Sigmoid colon (tissue), 6 donors: ENCODE measurements at regions not wholly inside any gene's neighbourhood (a gene's known extent, or its start where the extent isn't known, plus 50 kb on each side); places are given as distances from the start of the nearest gene placed in this dataset.

Source experiments
- DNase-seq: peaks from one replicate; pipeline ENCODE4 v3.0.0-alpha.2; 2019
- H3K27ac ChIP-seq, 4 donors: fragments of 200-600 bp; sonication (generic); one replicate each; pipeline ENCODE4 v1.5.1; 2016 to 2019; ENCODE audit warnings: mild to moderate bottlenecking in 1 of 4
- H3K27me3 ChIP-seq, 3 donors: fragments of 200-600 bp; sonication (generic); one replicate each; pipeline ENCODE4 v1.5.1; 2019; ENCODE audit warnings: mild to moderate bottlenecking in 1 of 3
- H3K36me3 ChIP-seq, 4 donors: fragments of 200-600 bp; sonication (generic); one replicate each; pipeline ENCODE4 v1.5.1; 2016 to 2019
- H3K4me1 ChIP-seq, 4 donors: fragments of 200-600 bp; sonication (generic); one replicate each; pipeline ENCODE4 v1.5.1; 2017 to 2019
- H3K4me3 ChIP-seq, 4 donors: fragments of 200-600 bp; sonication (generic); one replicate each; pipeline ENCODE4 v1.5.1; 2017 to 2019; ENCODE audit warnings: mild to moderate bottlenecking in 2 of 4, moderate library complexity in 1 of 4
- H3K9me3 ChIP-seq, 4 donors: fragments of 200-600 bp in 3 of 4; sonication (generic) in 3 of 4; one replicate each; pipeline versions ENCODE4 v1.5.1 to v1.6.1; 2013 to 2019
- CTCF ChIP-seq, 4 experiments: fragments of 450-650 bp in 3 of 4; fragments of 200-600 bp in 1 of 4; IDR thresholded peaks; one replicate each; pipeline ENCODE4 v1.5.1; 2016 to 2019; ENCODE audit warnings: antibody characterized with exemption in 4 of 4, mild to moderate bottlenecking in 3 of 4, moderate library complexity in 2 of 4
- EP300 ChIP-seq, 4 donors: sonication (generic); formaldehyde crosslinking; IDR thresholded peaks; one replicate each; pipeline ENCODE4 v1.6.1; 2017; ENCODE audit warnings: antibody characterized with exemption in 4 of 4
- POLR2A ChIP-seq, 2 donors: fragments of 450-650 bp; IDR thresholded peaks; one replicate each; pipeline ENCODE4 v1.6.1; 2016; ENCODE audit warnings: antibody characterized with exemption in 2 of 2, mild to moderate bottlenecking in 2 of 2, moderate library complexity in 2 of 2
- POLR2AphosphoS5 ChIP-seq, 4 donors: sonication (generic); formaldehyde crosslinking; IDR thresholded peaks; one replicate each; pipeline ENCODE4 v1.6.1; 2017; ENCODE audit warnings: antibody characterized with exemption in 4 of 4
- WGBS, 2 donors: extraction: QIAGEN DNeasy Blood & Tissue Kit; methylation state at CpG; one replicate each; pipeline ENCODE4 v1.1.7; 2013; 5-methylcytosine and 5-hydroxymethylcytosine counted together
- intact Hi-C: fragments of 100-400 bp; cut with DNase I; formaldehyde crosslinking; loops from one replicate; pipeline ENCODE4 v1.15.1; 2023
- donor health status: healthy with polysubstance abuse.
- donor health status: healthy.

GRCh38 chr2:184308706-184309105 lies 289.6 kb upstream of the ZNF804A start:
- Histone ChIP-seq H3K9me3 (no peaks in the 10 kb centered on the region), H3K27me3 (no peaks in the 10 kb centered on the region), H3K27ac (no peak overlapping the region), H3K4me1 (no peaks in the 10 kb centered on the region), H3K36me3 (no peaks in the 10 kb centered on the region), H3K4me3 (no peak overlapping the region)
- no peak for TF ChIP-seq EP300 (IDR thresholded peaks at IDR 0.05)
- no peak for TF ChIP-seq POLR2AphosphoS5 (IDR thresholded peaks at IDR 0.05)
- TF ChIP-seq CTCF (IDR thresholded peaks at IDR 0.05) = no peak
- WGBS, 2 donors = 81% methylated on average over 1 of the region's 1 CpG
- DNase-seq = no peak
- intact Hi-C loops = no loop called here

- intact Hi-C loops = no loop called here
- no peak for DNase-seq
- Histone ChIP-seq H3K4me3 (no peak overlapping the region), H3K9me3 (no peaks in the 10 kb centered on the region), H3K4me1 (no peaks in the 10 kb centered on the region), H3K27me3 (no peaks in the 10 kb centered on the region), H3K36me3 (no peaks in the 10 kb centered on the region), H3K27ac (no peak overlapping the region)
- WGBS, 2 donors = 86 to 87% methylated on average over 7 of the region's 7 CpGs
- TF ChIP-seq EP300 (IDR thresholded peaks at IDR 0.05) (no peak), POLR2A (IDR thresholded peaks at IDR 0.05) (no peak), POLR2AphosphoS5 (IDR thresholded peaks at IDR 0.05) (no peak), CTCF (IDR thresholded peaks at IDR 0.05) (no peak)
Measured at GRCh38 chr2:184312970-184313369, 285.4 kb upstream of the ZNF804A start.

- intact Hi-C loops = no loop called here
- WGBS, 2 donors = 91 to 93% methylated on average over 2 of the region's 2 CpGs
- Histone ChIP-seq H3K4me1 (no peaks in the 10 kb centered on the region), H3K4me3 (no peak overlapping the region), H3K36me3 (no peaks in the 10 kb centered on the region), H3K9me3 (no peaks in the 10 kb centered on the region), H3K27me3 (no peaks in the 10 kb centered on the region), H3K27ac (no peak overlapping the region)
- TF ChIP-seq POLR2A (IDR thresholded peaks at IDR 0.05) = no peak
- TF ChIP-seq EP300 (IDR thresholded peaks at IDR 0.05) = no peak
- no peak for TF ChIP-seq POLR2AphosphoS5 (IDR thresholded peaks at IDR 0.05)
- no peak for TF ChIP-seq CTCF (IDR thresholded peaks at IDR 0.05)
- DNase-seq = no peak
Measured at GRCh38 chr2:184314829-184315228, 283.5 kb upstream of the ZNF804A start.

- H3K36me3 ChIP-seq = no peaks in the 10 kb centered on the region
- no peaks in the 10 kb centered on the region for H3K27me3 ChIP-seq
- no peak for TF ChIP-seq EP300 (IDR thresholded peaks at IDR 0.05)
- TF ChIP-seq CTCF (IDR thresholded peaks at IDR 0.05) = no peak
- no peak for TF ChIP-seq POLR2AphosphoS5 (IDR thresholded peaks at IDR 0.05)
- TF ChIP-seq POLR2A (IDR thresholded peaks at IDR 0.05) = no peak
- intact Hi-C loops = no loop called here
- H3K4me1 ChIP-seq = no peaks in the 10 kb centered on the region
- no peaks in the 10 kb centered on the region for H3K9me3 ChIP-seq
- H3K27ac ChIP-seq = no peak overlapping the region
- no peak overlapping the region for H3K4me3 ChIP-seq
- no peak for DNase-seq
- WGBS, 2 donors = 81 to 89% methylated on average over 2 of the region's 2 CpGs
Measured at GRCh38 chr2:184316921-184317320, 281.4 kb upstream of the ZNF804A start.

- no peak overlapping the region for H3K4me3 ChIP-seq
- no peaks in the 10 kb centered on the region for H3K4me1 ChIP-seq
- no peaks in the 10 kb centered on the region for H3K9me3 ChIP-seq
- no peak overlapping the region for H3K27ac ChIP-seq
- no peaks in the 10 kb centered on the region for H3K36me3 ChIP-seq
- no peak for TF ChIP-seq EP300 (IDR thresholded peaks at IDR 0.05)
- no peak for TF ChIP-seq POLR2AphosphoS5 (IDR thresholded peaks at IDR 0.05)
- TF ChIP-seq CTCF (IDR thresholded peaks at IDR 0.05) = no peak
- TF ChIP-seq POLR2A (IDR thresholded peaks at IDR 0.05) = no peak
- intact Hi-C loops = no loop called here
- no peak for DNase-seq
- WGBS, 2 donors = 56 to 78% methylated on average over 3 of the region's 3 CpGs
- H3K27me3 ChIP-seq = no peaks in the 10 kb centered on the region
Measured at GRCh38 chr2:184322615-184323014, 275.7 kb upstream of the ZNF804A start.
